Fibroblast of the aortic adventitia (primary cell): ENCODE measurements at regions not wholly inside any gene's neighbourhood (a gene's known extent, or its start where the extent isn't known, plus 50 kb on each side); places are given as distances from the start of the nearest gene placed in this dataset.

Source experiments
- DNase-seq: peaks from one replicate; pipeline ENCODE4 v3.0.0-alpha.2; 2010; ENCODE audit warnings: low read depth
- H3K4me3 ChIP-seq: 2 replicates; pipeline ENCODE4 v1.5.1; 2011; ENCODE audit warnings: low read depth, mild to moderate bottlenecking, control low read depth, low read length, moderate library complexity
- TF ChIP-seq, protein P1 (sequence below): IDR thresholded peaks from 2 replicates; pipeline ENCODE4 v1.5.1; 2011; ENCODE audit warnings: mild to moderate bottlenecking, low read length, control low read depth, inconsistent platforms; ENCODE audit not compliant: insufficient read depth

GRCh38 chrX:10900585-10901289, 210.4 kb upstream of the HCCS start:
- peak; percentile 76 for DNase-seq
- H3K4me3 ChIP-seq = no peak overlapping the region
- TF ChIP-seq, protein P1, sequence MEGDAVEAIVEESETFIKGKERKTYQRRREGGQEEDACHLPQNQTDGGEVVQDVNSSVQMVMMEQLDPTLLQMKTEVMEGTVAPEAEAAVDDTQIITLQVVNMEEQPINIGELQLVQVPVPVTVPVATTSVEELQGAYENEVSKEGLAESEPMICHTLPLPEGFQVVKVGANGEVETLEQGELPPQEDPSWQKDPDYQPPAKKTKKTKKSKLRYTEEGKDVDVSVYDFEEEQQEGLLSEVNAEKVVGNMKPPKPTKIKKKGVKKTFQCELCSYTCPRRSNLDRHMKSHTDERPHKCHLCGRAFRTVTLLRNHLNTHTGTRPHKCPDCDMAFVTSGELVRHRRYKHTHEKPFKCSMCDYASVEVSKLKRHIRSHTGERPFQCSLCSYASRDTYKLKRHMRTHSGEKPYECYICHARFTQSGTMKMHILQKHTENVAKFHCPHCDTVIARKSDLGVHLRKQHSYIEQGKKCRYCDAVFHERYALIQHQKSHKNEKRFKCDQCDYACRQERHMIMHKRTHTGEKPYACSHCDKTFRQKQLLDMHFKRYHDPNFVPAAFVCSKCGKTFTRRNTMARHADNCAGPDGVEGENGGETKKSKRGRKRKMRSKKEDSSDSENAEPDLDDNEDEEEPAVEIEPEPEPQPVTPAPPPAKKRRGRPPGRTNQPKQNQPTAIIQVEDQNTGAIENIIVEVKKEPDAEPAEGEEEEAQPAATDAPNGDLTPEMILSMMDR = no peak

DNA sequence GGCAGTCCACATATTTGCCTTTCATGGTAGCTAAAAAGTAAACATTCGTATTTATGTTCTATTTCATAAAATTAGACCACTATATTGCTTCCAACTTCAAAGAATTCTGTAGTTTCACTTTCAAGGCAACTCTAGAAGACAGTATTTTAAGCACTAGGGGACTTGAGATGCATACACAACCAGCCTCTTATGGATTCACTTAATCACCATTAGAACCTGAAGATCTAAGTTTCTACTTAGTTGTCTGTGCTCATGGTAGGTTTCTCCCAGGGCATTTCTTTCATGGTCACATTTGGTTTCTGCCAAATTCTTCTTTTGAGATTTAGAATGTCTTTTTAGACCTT, 209.9 kb upstream of the HCCS start:
- DNase-seq = no peak
- TF ChIP-seq, protein P1 = no peak
- H3K4me3 ChIP-seq = no peak overlapping the region

DNA sequence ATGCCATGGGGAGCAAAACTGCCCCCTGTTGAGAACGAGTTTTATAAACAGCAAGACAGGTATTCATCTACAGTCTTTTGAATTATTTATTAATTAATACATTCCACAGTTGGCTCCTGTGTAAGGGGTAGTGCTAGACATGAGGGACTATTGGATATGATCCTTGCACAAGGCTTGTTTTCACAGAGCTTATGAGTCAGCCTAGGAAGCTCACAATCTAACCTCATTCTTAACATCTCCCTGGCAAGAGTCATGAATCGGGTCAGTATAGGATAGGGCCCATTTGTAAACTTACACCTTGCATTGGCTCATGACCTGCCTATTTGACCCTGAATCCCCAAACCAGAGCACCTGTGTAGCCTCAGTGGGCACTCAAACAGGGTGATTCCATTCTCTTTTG, 209.1 kb upstream of the HCCS start:
- H3K4me3 ChIP-seq = no peak overlapping the region
- TF ChIP-seq, protein P1 = no peak
- DNase-seq = peak; percentile 48

- TF ChIP-seq, protein P1 = no peak
- H3K4me3 ChIP-seq = no peak overlapping the region
- no peak for DNase-seq
These were observed 207.6 kb upstream of the HCCS start for GRCh38 chrX:10903523-10903922.

GRCh38 chrX:10904220-10904619, 206.9 kb upstream of the HCCS start:
- DNase-seq = peak; percentile 78
- TF ChIP-seq, protein P1 = no peak
- no peak overlapping the region for H3K4me3 ChIP-seq

DNA sequence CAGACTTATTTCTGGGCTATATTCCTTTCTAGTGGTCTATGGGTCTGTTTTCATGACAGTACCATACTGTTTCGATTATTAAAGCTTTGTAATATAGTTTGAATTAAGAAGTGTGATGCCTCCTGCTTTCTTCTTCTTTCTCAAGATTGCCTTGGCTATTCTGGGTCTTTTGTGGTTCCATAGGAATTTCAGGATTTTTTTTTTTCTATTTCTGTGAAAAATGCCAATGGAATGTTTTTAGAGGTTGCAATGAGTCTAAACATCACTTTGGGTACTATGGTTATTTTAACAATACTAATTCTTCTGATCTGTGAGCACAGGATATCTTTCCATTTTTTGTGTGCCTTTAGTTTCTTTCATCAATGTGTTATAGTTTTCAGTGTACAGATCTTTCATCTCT, 204.3 kb upstream of the HCCS start:
- no peak for DNase-seq
- TF ChIP-seq, protein P1 = no peak
- no peak overlapping the region for H3K4me3 ChIP-seq

- H3K4me3 ChIP-seq = no peak overlapping the region
- peak; percentile 88 for DNase-seq
- TF ChIP-seq, protein P1 = no peak
These were observed 189.0 kb upstream of the HCCS start for GRCh38 chrX:10922159-10922558.
